H9 (cell line): ENCODE measurements at regions not wholly inside any gene's neighbourhood (a gene's known extent, or its start where the extent isn't known, plus 50 kb on each side); places are given as distances from the start of the nearest gene placed in this dataset.

Experiments
- DNase-seq: peaks from one replicate; pipeline ENCODE4 v3.0.0-alpha.2; 2017
- H2AFZ ChIP-seq: one replicate; pipeline ENCODE4 v1.6.1; 2013; ENCODE audit warnings: mild to moderate bottlenecking, low read length, control low read depth, moderate library complexity
- H2AK5ac ChIP-seq: 2 replicates; pipeline ENCODE4 v1.6.1; 2013; ENCODE audit warnings: low read length, control low read depth, mixed read lengths; ENCODE audit not compliant: insufficient read length
- H2BK120ac ChIP-seq: one replicate; pipeline ENCODE4 v1.6.1; 2013; ENCODE audit warnings: low read depth, mild to moderate bottlenecking, low read length, control low read depth, inconsistent platforms; ENCODE audit not compliant: poor library complexity, severe bottlenecking
- H2BK12ac ChIP-seq: 2 replicates; pipeline ENCODE4 v1.6.1; 2013; ENCODE audit warnings: low read length, control low read depth, mixed read lengths, low read depth; ENCODE audit not compliant: insufficient read length
- H2BK15ac ChIP-seq: 2 replicates; pipeline ENCODE4 v1.6.1; 2013; ENCODE audit warnings: low read depth, low read length, control low read depth
- H2BK20ac ChIP-seq: one replicate; pipeline ENCODE4 v1.6.1; 2013; ENCODE audit warnings: low read depth, mild to moderate bottlenecking, low read length, control low read depth, inconsistent platforms; ENCODE audit not compliant: poor library complexity, severe bottlenecking
- H2BK5ac ChIP-seq: 2 replicates; pipeline ENCODE4 v1.6.1; 2013; ENCODE audit warnings: low read length, control low read depth, mixed read lengths; ENCODE audit not compliant: insufficient read length
- H3K14ac ChIP-seq: 2 replicates; pipeline ENCODE4 v1.6.1; 2013; ENCODE audit warnings: low read length, control low read depth; ENCODE audit not compliant: insufficient read depth
- H3K18ac ChIP-seq: 2 replicates; pipeline ENCODE4 v1.6.1; 2013; ENCODE audit warnings: low read depth, mild to moderate bottlenecking, mixed read lengths, low read length, control low read depth; ENCODE audit not compliant: insufficient read length
- H3K23ac ChIP-seq: 2 replicates; pipeline ENCODE4 v1.6.1; 2013; ENCODE audit warnings: low read length, control low read depth, mixed read lengths, low read depth; ENCODE audit not compliant: insufficient read length
- H3K23me2 ChIP-seq: 2 replicates; pipeline ENCODE4 v1.6.1; 2013; ENCODE audit warnings: low read depth, mild to moderate bottlenecking, mixed read lengths, low read length, control low read depth; ENCODE audit not compliant: insufficient read length, poor library complexity, severe bottlenecking
- H3K27ac ChIP-seq: 2 replicates; pipeline ENCODE4 v1.5.1; 2013; ENCODE audit warnings: low read length, control low read depth, mixed read lengths, low read depth; ENCODE audit not compliant: insufficient read length
- H3K27me3 ChIP-seq: 2 replicates; pipeline ENCODE4 v1.6.1; 2013; ENCODE audit warnings: low read length, control low read depth, inconsistent platforms; ENCODE audit not compliant: insufficient read depth
- H3K4ac ChIP-seq: 2 replicates; pipeline ENCODE4 v1.6.1; 2013; ENCODE audit warnings: low read depth, mild to moderate bottlenecking, control low read depth, inconsistent platforms, low read length, moderate library complexity
- H3K4me1 ChIP-seq: 2 replicates; pipeline ENCODE4 v1.6.1; 2013; ENCODE audit warnings: low read length, control low read depth, inconsistent platforms; ENCODE audit not compliant: insufficient read depth
- H3K4me2 ChIP-seq: 2 replicates; pipeline ENCODE4 v1.6.1; 2013; ENCODE audit warnings: low read length, control low read depth, mixed read lengths; ENCODE audit not compliant: insufficient read length, insufficient read depth
- H3K56ac ChIP-seq: 2 replicates; pipeline ENCODE4 v1.6.1; 2013; ENCODE audit warnings: low read depth, mild to moderate bottlenecking, mixed read lengths, low read length, control low read depth; ENCODE audit not compliant: insufficient read length
- H3K79me1 ChIP-seq: 2 replicates; pipeline ENCODE4 v1.6.1; 2013; ENCODE audit warnings: low read depth, mild to moderate bottlenecking, moderate library complexity, low read length, control low read depth, inconsistent platforms; ENCODE audit not compliant: insufficient read depth, poor library complexity, severe bottlenecking
- H3K79me2 ChIP-seq: 2 replicates; pipeline ENCODE4 v1.6.1; 2013; ENCODE audit warnings: low read length, control low read depth, inconsistent platforms; ENCODE audit not compliant: insufficient read depth
- H3K9ac ChIP-seq: 2 replicates; pipeline ENCODE4 v1.6.1; 2013; ENCODE audit warnings: low read length, control low read depth, mixed read lengths; ENCODE audit not compliant: insufficient read length; ENCODE audit errors: extremely low read depth
- H3K9me3 ChIP-seq: one replicate; pipeline ENCODE4 v1.6.1; 2013; ENCODE audit warnings: low read depth, low read length, inconsistent platforms; ENCODE audit not compliant: control insufficient read depth
- H3T11ph ChIP-seq: one replicate; pipeline ENCODE4 v1.6.1; 2013; ENCODE audit warnings: mild to moderate bottlenecking, low read length, control low read depth, inconsistent platforms
- H4K20me1 ChIP-seq: one replicate; pipeline ENCODE4 v1.6.1; 2013; ENCODE audit not compliant: control insufficient read depth, insufficient read length, insufficient read depth
- H4K5ac ChIP-seq: 2 replicates; pipeline ENCODE4 v1.6.1; 2013; ENCODE audit warnings: low read depth, mild to moderate bottlenecking, mixed read lengths, low read length, control low read depth; ENCODE audit not compliant: insufficient read length
- H4K8ac ChIP-seq: replicated peaks from 2 replicates; pipeline ENCODE4 v1.6.1; 2013; ENCODE audit warnings: low read length, control low read depth, mixed read lengths, low read depth; ENCODE audit not compliant: insufficient read length
- H4K91ac ChIP-seq: 2 replicates; pipeline ENCODE4 v1.6.1; 2013; ENCODE audit warnings: low read depth, mild to moderate bottlenecking, moderate library complexity, mixed read lengths, low read length, control low read depth; ENCODE audit not compliant: insufficient read length
- H3K27ac Mint-ChIP-seq, 3 experiments: 2 replicates in 2 of 3; 3 replicates in 1 of 3; pipeline ENCODE4 v1.8.0; 2020 to 2021; ENCODE audit warnings: mixed read lengths in 3 of 3, mild to moderate bottlenecking in 1 of 3, moderate library complexity in 1 of 3
- H3K27me3 Mint-ChIP-seq: 2 replicates; pipeline ENCODE4 v1.8.0; 2021; ENCODE audit warnings: low read depth, mild to moderate bottlenecking, moderate library complexity, mixed read lengths
- H3K36me3 Mint-ChIP-seq, 3 experiments: 2 replicates in 2 of 3; 3 replicates in 1 of 3; pipeline ENCODE4 v1.8.0; 2020 to 2021; ENCODE audit warnings: low read depth in 3 of 3, mixed read lengths in 3 of 3; ENCODE audit not compliant: insufficient read depth in 1 of 3
- H3K4me1 Mint-ChIP-seq, 2 experiments: 2 replicates each; pipeline ENCODE4 v1.8.0; 2020; ENCODE audit warnings: mixed read lengths in 2 of 2
- H3K4me3 Mint-ChIP-seq, 2 experiments: 2 replicates in 1 of 2; 3 replicates in 1 of 2; pipeline ENCODE4 v1.8.0; 2020 to 2021; ENCODE audit warnings: mild to moderate bottlenecking in 2 of 2, mixed read lengths in 2 of 2, moderate library complexity in 1 of 2
- H3K9me3 Mint-ChIP-seq, 2 experiments: 2 replicates in 1 of 2; 3 replicates in 1 of 2; pipeline ENCODE4 v1.8.0; 2020; ENCODE audit warnings: mild to moderate bottlenecking in 2 of 2, mixed read lengths in 2 of 2, moderate library complexity in 1 of 2
- WGBS: extraction: QIAGEN DNeasy Blood & Tissue Kit; methylation state at CpG from one replicate; pipeline ENCODE4 v1.1.7; 2013; ENCODE audit warnings: missing lambda C conversion rate, low lambda C conversion rate, mixed read lengths; ENCODE audit not compliant: insufficient read length; ENCODE audit errors: extremely low coverage; 5-methylcytosine and 5-hydroxymethylcytosine counted together
- TF ChIP-seq, protein P1 (sequence below): fragments of 200-600 bp; sonication (generic); conservative IDR thresholded peaks from 3 replicates; pipeline ENCODE4 v1.8.0; 2021; ENCODE audit warnings: antibody characterized with exemption, mild to moderate bottlenecking

DNA sequence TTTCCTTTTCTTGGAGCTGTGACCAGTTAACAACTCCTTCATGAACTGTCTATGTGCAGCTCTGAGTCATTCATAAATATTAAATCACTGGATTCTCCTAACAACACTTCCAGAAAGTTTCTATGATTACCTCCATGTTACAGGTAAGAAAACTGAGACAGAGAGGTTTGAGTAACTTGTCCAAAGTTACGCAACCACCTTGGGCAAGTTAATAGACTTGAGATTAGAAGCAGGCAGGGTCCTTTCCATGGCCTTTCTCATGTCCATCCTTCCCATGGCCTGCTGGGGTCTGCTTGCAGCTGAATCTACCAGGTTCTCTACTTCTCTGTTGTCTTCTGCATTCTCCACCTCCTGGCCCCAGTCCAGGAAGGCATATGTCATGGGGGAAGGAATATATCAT, 648.8 kb upstream of the MKI67 start:
- H2AFZ ChIP-seq = no peak overlapping the region
- H3K4me3 Mint-ChIP-seq = no peak overlapping the region
- no peaks in the 10 kb centered on the region for H4K20me1 ChIP-seq
- peaks cover 10 to 22% (median 12%) of the 10 kb centered on the region in 3 experiments for H3K36me3 Mint-ChIP-seq
- H3K9me3 Mint-ChIP-seq = peaks cover 16 to 18% of the 10 kb centered on the region in 2 experiments
- H4K8ac ChIP-seq = no peak overlapping the region
- H2BK12ac ChIP-seq = no peak overlapping the region
- H3K9me3 ChIP-seq = no peaks in the 10 kb centered on the region
- H2BK5ac ChIP-seq = no peak overlapping the region
- H3K4me2 ChIP-seq = no peak overlapping the region
- H3K27me3 ChIP-seq = no peaks in the 10 kb centered on the region
- WGBS = no CpG with 5 or more reads among the region's 1 CpG
- no peaks in the 10 kb centered on the region for H3K79me2 ChIP-seq
- TF ChIP-seq, protein P1, sequence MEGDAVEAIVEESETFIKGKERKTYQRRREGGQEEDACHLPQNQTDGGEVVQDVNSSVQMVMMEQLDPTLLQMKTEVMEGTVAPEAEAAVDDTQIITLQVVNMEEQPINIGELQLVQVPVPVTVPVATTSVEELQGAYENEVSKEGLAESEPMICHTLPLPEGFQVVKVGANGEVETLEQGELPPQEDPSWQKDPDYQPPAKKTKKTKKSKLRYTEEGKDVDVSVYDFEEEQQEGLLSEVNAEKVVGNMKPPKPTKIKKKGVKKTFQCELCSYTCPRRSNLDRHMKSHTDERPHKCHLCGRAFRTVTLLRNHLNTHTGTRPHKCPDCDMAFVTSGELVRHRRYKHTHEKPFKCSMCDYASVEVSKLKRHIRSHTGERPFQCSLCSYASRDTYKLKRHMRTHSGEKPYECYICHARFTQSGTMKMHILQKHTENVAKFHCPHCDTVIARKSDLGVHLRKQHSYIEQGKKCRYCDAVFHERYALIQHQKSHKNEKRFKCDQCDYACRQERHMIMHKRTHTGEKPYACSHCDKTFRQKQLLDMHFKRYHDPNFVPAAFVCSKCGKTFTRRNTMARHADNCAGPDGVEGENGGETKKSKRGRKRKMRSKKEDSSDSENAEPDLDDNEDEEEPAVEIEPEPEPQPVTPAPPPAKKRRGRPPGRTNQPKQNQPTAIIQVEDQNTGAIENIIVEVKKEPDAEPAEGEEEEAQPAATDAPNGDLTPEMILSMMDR = no peak
- no peak overlapping the region for H3K9ac ChIP-seq
- H3K27me3 Mint-ChIP-seq = no peaks in the 10 kb centered on the region
- H3K27ac ChIP-seq = no peak overlapping the region
- no peak overlapping the region for H3T11ph ChIP-seq
- no peak overlapping the region for H2AK5ac ChIP-seq
- H2BK15ac ChIP-seq = no peak overlapping the region
- H3K14ac ChIP-seq = no peak overlapping the region
- no peak overlapping the region for H3K18ac ChIP-seq
- H3K56ac ChIP-seq = no peak overlapping the region
- H3K23ac ChIP-seq = no peak overlapping the region
- no peak overlapping the region for H4K91ac ChIP-seq
- H3K27ac Mint-ChIP-seq = peak overlapping the region in 1 of 3 experiments; percentile 46; a peak in 1 of 7 replicates
- no peak overlapping the region for H2BK20ac ChIP-seq
- no peaks in the 10 kb centered on the region for H3K23me2 ChIP-seq
- H3K79me1 ChIP-seq = no peaks in the 10 kb centered on the region
- no peak overlapping the region for H2BK120ac ChIP-seq
- H3K4me1 ChIP-seq = peaks cover 2% of the 10 kb centered on the region; the same call in 1 of the 2 replicates
- no peak for DNase-seq
- H4K5ac ChIP-seq = no peak overlapping the region
- H3K4me1 Mint-ChIP-seq = peaks cover 8 to 20% of the 10 kb centered on the region in 2 experiments
- no peak overlapping the region for H3K4ac ChIP-seq
